ENCODE measurements at regions not wholly inside any gene's neighbourhood (a gene's known extent, or its start where the extent isn't known, plus 50 kb on each side); places are given as distances from the start of the nearest gene placed in this dataset.
"Not testable (repeated sequence)": the region's sequence is repeated elsewhere in the genome, so short reads cannot be mapped to it uniquely, and the experiment has no call there.

- DNase-seq (no peak), ATAC-seq (no peak)
- intact Hi-C loops (cut with DNase I), result no loop called here
- Histone ChIP-seq H3K9me3 (no peaks in the 10 kb centered on the region), H3K36me3 (no peaks in the 10 kb centered on the region), H3K4me1 (no peaks in the 10 kb centered on the region), H3K27me3 (no peaks in the 10 kb centered on the region), H3K27ac (no peak overlapping the region), H3K4me3 (no peak overlapping the region)
- WGBS, 4 donors, result 51 to 54% (median 52%) methylated on average over 2 of the region's 2 CpGs
- TF ChIP-seq CTCF (IDR thresholded peaks at IDR 0.05) (no peak), POLR2A (IDR thresholded peaks at IDR 0.05) (no peak)
These were observed 1039.3 kb upstream of the FOXG1 start for GRCh38 chr14:27727251-27727770.

- H3K9me3 ChIP-seq, result no peaks in the 10 kb centered on the region
- TF ChIP-seq POLR2A (IDR thresholded peaks at IDR 0.05), result no peak
- TF ChIP-seq CTCF (IDR thresholded peaks at IDR 0.05), result no peak
- no peak for ATAC-seq
- intact Hi-C loops (cut with DNase I), result no loop called here
- no peak overlapping the region for H3K4me3 ChIP-seq
- H3K36me3 ChIP-seq, result no peaks in the 10 kb centered on the region
- H3K4me1 ChIP-seq, result no peaks in the 10 kb centered on the region
- no peak for DNase-seq
- H3K27ac ChIP-seq, result no peak overlapping the region
- WGBS, 4 donors, result 39 to 51% (median 42%) methylated on average over 5 of the region's 5 CpGs
- no peaks in the 10 kb centered on the region for H3K27me3 ChIP-seq
These were observed 1036.4 kb upstream of the FOXG1 start for GRCh38 chr14:27730204-27730603.

DNA sequence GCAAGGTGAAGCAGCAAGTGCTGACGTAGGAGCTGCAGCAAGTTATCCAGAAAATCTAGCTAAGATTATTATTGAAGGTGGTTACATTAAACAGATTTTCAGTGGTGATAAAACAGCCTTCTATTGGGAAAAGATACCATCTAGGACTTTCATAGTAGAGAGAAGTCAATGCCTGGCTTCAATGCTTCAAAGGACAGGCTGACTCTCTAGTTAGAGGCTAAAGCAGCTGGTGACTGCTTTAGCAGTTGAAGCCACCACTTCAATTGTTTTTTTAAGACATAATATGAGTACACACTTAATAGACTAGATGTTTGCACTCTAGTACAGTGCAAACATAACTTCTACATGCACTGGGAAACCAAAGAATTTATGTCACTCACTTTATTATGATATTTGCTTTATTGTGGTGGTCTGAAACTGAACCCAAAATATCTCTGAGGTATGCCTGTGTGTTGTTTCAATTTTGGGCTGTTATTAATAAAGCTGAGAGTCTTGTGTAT lies 1026.9 kb upstream of the FOXG1 start:
- no peak overlapping the region for H3K4me3 ChIP-seq
- no peak for DNase-seq
- no peak overlapping the region for H3K27ac ChIP-seq
- peaks cover 0 to 18% (median 0%) of the 10 kb centered on the region in 12 donors for H3K9me3 ChIP-seq
- H3K36me3 ChIP-seq, result no peaks in the 10 kb centered on the region
- no peaks in the 10 kb centered on the region for H3K4me1 ChIP-seq
- TF ChIP-seq CTCF (IDR thresholded peaks at IDR 0.05) (no peak), POLR2A (IDR thresholded peaks at IDR 0.05) (no peak)
- H3K27me3 ChIP-seq, result no peaks in the 10 kb centered on the region
- WGBS, 4 donors, result 64 to 72% (median 70%) methylated on average over 1 of the region's 1 CpG
- intact Hi-C loops (cut with DNase I), result no loop called here
- no peak for ATAC-seq

DNA sequence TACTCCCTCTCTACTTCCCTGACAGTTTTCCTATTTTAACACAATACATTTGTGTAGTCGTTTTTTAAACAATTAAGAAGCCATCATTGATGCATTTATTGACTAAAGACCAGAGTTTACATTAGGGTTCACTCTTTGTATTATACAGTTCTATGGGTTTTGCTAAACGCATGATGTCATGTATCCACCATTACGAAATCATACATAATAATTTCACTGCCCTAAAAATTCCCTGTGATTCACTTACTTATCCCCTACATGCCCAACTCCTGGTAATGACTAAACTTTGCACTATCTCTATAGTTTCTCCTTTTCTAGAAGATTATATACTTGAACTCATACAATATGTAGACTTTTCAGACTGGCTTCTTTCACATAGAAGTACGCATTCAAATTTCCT lies 1016.5 kb upstream of the FOXG1 start:
- intact Hi-C loops (cut with DNase I), result no loop called here
- Histone ChIP-seq H3K27ac (no peak overlapping the region), H3K9me3 (no peaks in the 10 kb centered on the region), H3K36me3 (no peaks in the 10 kb centered on the region), H3K4me1 (no peaks in the 10 kb centered on the region), H3K4me3 (no peak overlapping the region), H3K27me3 (no peaks in the 10 kb centered on the region)
- WGBS, 4 donors, result 67 to 74% (median 71%) methylated on average over 4 of the region's 4 CpGs
- TF ChIP-seq POLR2A (IDR thresholded peaks at IDR 0.05) (no peak), CTCF (IDR thresholded peaks at IDR 0.05) (no peak)
- DNase-seq, result no peak
- ATAC-seq, result no peak

DNA sequence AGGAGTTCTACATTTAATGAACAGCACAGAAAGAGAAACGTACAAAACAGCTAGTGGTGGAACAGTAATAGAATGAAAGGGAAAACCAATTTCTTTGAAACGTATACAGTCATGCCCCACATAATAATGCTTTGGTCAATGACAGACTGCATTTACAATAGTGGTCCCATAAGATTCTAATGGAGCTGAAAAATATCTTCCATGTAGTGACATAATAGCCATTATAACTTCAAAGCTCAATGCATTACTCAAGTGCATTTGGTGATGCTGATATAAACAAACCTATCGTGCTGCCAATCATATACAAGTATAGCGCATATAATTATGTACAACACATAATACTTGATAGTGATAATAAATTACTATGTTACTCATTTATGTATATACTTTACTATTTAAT lies 1008.9 kb upstream of the FOXG1 start:
- H3K9me3 ChIP-seq, result not testable (repeated sequence)

DNA sequence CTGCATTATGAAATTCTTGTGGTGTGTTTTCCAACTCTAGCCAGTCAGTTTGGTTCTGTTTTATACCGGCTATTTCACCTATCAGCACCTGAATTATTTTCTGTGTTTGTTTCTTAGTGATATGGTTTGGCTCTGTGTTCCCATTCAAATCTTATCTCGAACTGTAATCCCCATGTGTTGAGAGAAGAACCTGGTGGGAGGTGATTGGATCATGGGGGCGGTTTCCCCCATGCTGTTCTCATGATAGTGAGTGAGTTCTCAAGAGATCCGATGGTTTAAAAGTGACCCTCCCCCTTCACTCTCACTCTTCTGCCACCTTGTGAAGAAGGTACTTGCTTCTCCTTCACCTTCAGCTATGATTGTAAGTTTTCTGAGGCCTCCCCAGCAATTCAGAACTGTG lies 1006.2 kb upstream of the FOXG1 start:
- intact Hi-C loops (cut with DNase I); DNase-seq; H3K27me3 ChIP-seq; ATAC-seq; H3K4me1 ChIP-seq; H3K4me3 ChIP-seq; H3K27ac ChIP-seq; H3K9me3 ChIP-seq; H3K36me3 ChIP-seq: not testable (repeated sequence)
- WGBS, 4 donors, result 26 to 41% (median 29%) methylated on average over 4 of the region's 4 CpGs

More for the DNA sequence above, 1008.9 kb upstream of the FOXG1 start:
- ATAC-seq; DNase-seq; H3K27ac ChIP-seq; H3K36me3 ChIP-seq; H3K4me1 ChIP-seq; H3K4me3 ChIP-seq; intact Hi-C loops (cut with DNase I); H3K27me3 ChIP-seq: not testable (repeated sequence)
- WGBS, 4 donors, result 85 to 92% (median 88%) methylated on average over 4 of the region's 4 CpGs

DNA sequence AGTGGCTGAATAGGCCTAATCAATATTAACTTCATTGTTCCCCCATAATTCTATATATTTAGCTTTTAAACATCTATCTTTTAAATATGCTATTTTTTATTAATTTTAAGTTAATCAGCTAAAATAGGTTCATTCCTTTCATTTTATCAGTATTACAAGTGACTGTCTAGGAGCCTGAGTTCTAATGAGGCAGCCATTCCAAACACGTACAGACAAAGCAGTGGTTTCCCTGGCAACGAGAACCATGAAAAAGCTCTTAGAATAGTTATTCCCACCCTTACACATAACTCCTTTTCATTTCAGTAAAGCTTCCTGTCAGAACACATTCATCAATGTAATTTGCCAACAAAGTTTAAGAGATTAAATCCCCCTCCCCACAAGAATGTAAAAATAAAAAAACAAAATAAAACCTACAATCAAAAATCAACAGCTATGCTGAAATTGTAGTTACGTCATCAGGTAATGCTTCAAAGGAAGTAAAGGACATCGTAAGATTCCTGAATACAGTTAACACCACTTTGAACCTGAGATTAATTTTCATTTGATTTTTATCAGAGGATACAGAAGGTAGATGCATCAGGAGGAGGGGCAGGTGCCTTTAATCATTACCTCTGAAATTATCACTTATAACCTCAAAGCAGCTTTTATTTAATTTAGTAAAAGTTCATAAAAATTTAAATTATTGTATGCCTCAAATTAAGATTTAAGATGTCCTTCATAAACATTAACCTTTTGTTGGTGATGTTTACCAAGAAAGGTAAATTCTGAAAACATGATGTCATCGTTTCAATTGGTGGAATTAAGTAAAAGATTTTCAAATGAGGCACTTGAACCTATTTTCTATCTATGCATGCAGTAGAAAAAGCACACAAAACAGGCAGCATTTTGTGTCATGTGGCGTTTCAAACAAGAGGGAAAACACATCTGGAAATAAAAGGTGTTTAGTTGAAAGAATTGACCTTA lies 967.2 kb upstream of the FOXG1 start:
- peaks cover 0 to 10% (median 0%) of the 10 kb centered on the region in 12 donors for H3K9me3 ChIP-seq
- H3K4me3 ChIP-seq; H3K27me3 ChIP-seq; H3K4me1 ChIP-seq; H3K27ac ChIP-seq; ATAC-seq; DNase-seq; intact Hi-C loops (cut with DNase I); H3K36me3 ChIP-seq: not testable (repeated sequence)
- WGBS, 4 donors, result 57 to 67% (median 63%) methylated on average over 6 of the region's 6 CpGs

All from heart left ventricle (tissue), 16 donors.